ENCODE measurements at regions not wholly inside any gene's neighbourhood (a gene's known extent, or its start where the extent isn't known, plus 50 kb on each side); places are given as distances from the start of the nearest gene placed in this dataset.
"Not testable (repeated sequence)": the region's sequence is repeated elsewhere in the genome, so short reads cannot be mapped to it uniquely, and the experiment has no call there.

GRCh38 chr6:885051-885590 is 192.2 kb upstream of the EXOC2 start:
- DNase-seq: no peak

- no peak for DNase-seq
Measured at GRCh38 chr6:884570-884969, 191.6 kb upstream of the EXOC2 start.

- DNase-seq: no peak
Measured at GRCh38 chr6:882084-882598, 189.2 kb upstream of the EXOC2 start.

GRCh38 chr6:878179-878578 is 185.2 kb upstream of the EXOC2 start:
- DNase-seq: no peak

- no peak for DNase-seq
Measured at GRCh38 chr6:875012-875411, 182.1 kb upstream of the EXOC2 start.

GRCh38 chr6:872570-873125 is 179.7 kb upstream of the EXOC2 start:
- no peak for DNase-seq

GRCh38 chr6:871503-871902 is 178.6 kb upstream of the EXOC2 start:
- DNase-seq: no peak

GRCh38 chr6:870096-870495 is 177.2 kb upstream of the EXOC2 start:
- no peak for DNase-seq

GRCh38 chr6:868201-868600 is 175.3 kb upstream of the EXOC2 start:
- DNase-seq: no peak

- DNase-seq: no peak
Measured at GRCh38 chr6:867378-867777, 174.4 kb upstream of the EXOC2 start.

- DNase-seq: no peak
Measured at GRCh38 chr6:866316-866715, 173.4 kb upstream of the EXOC2 start.

- DNase-seq: no peak
Measured at GRCh38 chr6:865846-866245, 172.9 kb upstream of the EXOC2 start.

GRCh38 chr6:863831-864230 is 170.9 kb upstream of the EXOC2 start:
- no peak for DNase-seq

GRCh38 chr6:863127-863526 is 170.2 kb upstream of the EXOC2 start:
- not testable (repeated sequence) for DNase-seq

GRCh38 chr6:859936-860335 is 167.0 kb upstream of the EXOC2 start:
- no peak for DNase-seq

- DNase-seq: peak; percentile 40
Measured at GRCh38 chr6:854406-855118, 161.6 kb upstream of the EXOC2 start.

- not testable (repeated sequence) for DNase-seq
Measured at GRCh38 chr6:852216-852615, 159.3 kb upstream of the EXOC2 start.

GRCh38 chr6:849075-849506 is 156.2 kb upstream of the EXOC2 start:
- no peak for DNase-seq

GRCh38 chr6:845566-845965 is 152.6 kb upstream of the EXOC2 start:
- no peak for DNase-seq

GRCh38 chr6:845101-845500 is 152.2 kb upstream of the EXOC2 start:
- no peak for DNase-seq

- peak; percentile 3 for DNase-seq
Measured at GRCh38 chr6:842141-842540, 149.2 kb upstream of the EXOC2 start.

GRCh38 chr6:841569-841968 is 148.6 kb upstream of the EXOC2 start:
- DNase-seq: no peak

GRCh38 chr6:839201-839600 is 146.3 kb upstream of the EXOC2 start:
- DNase-seq: no peak

GRCh38 chr6:837380-837779 is 144.4 kb upstream of the EXOC2 start:
- no peak for DNase-seq
